Amniotic stem cell (primary cell): ENCODE measurements at regions not wholly inside any gene's neighbourhood (a gene's known extent, or its start where the extent isn't known, plus 50 kb on each side); places are given as distances from the start of the nearest gene placed in this dataset.
"Not testable (repeated sequence)": the region's sequence is repeated elsewhere in the genome, so short reads cannot be mapped to it uniquely, and the experiment has no call there.

Experiments used
- DNase-seq: peaks from one replicate; lab custom pipeline; 2025; lab: John Stamatoyannopoulos, UW

GRCh38 chr4:10816571-10816970 lies 132.0 kb upstream of the CLNK start:
- no peak for DNase-seq

DNA sequence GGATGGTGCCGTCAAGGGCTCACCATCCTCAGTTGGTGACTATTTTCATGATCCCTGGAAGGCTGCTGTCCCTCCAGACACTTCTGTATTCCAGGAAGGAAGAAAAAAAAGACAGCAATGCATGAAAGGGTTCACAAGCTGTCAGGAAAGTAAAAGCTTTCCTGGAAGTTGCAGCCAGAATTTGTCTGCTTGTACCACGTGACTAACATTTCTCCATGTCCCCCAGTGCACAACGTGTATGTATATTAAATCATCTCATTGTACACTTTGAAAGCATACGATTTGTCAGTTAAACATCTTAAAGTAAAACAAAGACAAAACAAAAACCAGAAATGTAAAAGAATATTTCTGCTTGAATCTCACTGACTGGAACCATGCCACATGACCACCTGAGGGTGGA lies 127.4 kb upstream of the CLNK start:
- no peak for DNase-seq

DNA sequence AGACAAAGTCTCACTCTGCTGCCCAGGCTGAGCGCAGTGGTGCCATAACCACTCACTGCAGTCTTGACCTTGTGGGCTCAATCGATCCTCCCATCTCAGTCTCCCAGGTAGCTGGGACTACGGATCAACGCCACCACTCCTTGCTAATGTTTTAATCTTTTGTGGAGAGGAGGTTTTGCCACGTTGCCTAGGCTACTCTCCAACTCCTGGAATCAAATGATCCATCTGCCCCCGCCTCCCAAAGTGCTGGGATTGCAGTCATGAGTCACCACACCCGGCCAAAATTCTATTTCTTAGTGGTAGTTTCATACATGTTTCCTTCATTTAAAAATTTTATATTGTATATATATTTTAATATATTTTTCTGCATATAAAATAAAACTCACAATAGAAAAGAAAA lies 125.8 kb upstream of the CLNK start:
- DNase-seq: no peak

DNA sequence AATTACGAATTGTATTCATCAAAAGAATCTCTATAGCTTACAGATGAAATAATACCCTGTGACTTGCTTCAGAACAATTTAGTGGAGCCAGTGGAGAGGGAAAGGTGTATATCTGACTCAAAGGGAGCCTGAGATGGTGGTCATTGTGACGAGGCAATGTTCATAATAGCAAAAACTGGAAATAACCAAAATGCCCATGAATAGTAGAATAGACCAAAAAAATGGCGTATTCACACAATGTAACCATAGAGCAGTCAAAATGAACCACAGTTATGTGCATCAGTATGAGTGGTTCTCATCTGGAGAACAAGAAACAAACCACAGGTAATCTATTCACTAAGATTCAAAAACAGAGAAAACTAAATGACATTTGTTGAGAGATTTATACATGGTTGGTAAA lies 125.3 kb upstream of the CLNK start:
- no peak for DNase-seq

DNA sequence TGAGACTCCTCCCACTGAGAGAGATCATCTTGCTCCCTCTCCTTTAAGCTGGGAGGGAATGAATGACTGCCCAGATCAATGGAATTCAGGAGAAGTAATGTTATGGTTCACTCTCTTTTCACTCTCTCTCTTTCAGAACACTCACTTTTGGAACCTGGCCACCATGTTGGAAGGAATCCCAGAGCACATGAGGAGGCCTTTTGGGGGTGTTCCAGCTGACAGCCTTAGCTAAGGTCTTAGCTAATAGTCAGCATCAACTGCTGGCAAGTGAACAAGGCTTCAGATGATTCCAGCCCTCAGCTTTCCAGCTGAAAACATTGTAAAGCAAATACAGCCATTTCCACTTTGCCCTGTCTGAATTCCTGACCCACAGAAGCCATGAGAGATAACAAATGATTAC lies 124.0 kb upstream of the CLNK start:
- DNase-seq: no peak

GRCh38 chr4:10806953-10807645 lies 122.5 kb upstream of the CLNK start:
- no peak for DNase-seq

GRCh38 chr4:10803713-10804343 lies 119.3 kb upstream of the CLNK start:
- no peak for DNase-seq

DNA sequence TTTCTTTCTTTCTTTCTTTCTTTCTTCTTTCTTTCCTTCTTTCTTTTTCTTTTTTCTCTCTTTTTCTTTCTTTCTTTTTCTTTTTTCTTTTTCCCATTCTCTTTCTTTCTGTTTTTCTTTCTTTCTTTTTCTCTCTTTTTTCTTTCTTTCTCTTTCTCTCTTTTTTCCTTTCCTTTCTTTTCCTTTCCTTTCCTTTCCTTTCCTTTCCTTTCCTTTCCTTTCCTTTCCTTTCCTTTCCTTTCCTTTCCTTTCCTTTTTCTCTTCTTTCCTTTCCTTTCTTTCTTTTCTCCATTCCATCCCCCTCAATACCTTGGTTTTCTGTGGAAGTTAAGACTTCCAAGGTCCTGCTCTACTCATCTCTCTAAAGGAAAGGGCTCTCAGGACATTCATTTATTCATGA lies 102.8 kb upstream of the CLNK start:
- DNase-seq: no peak

DNA sequence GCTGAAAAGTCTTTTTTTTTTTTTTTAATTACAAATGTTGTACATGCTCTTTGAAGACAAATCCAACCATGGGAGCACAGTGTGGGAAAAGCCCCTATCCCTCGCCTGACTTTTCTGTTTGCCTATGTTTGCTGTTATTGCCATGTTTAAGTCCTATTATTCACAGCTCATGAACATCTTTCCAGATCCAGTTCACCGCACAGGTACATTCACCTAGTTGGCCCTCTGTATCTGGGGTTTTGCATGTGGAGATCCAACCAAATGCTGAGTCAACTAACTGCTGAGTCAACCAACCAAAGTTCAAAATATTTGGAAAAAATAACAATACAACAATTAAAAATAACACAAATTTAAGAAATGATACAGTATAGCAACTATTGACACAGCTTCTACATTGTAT lies 100.1 kb upstream of the CLNK start:
- no peak for DNase-seq

GRCh38 chr4:10783351-10783750 lies 98.8 kb upstream of the CLNK start:
- DNase-seq: peak; percentile 8

- DNase-seq: no peak
Measured at GRCh38 chr4:10781805-10782204, 97.2 kb upstream of the CLNK start.

DNA sequence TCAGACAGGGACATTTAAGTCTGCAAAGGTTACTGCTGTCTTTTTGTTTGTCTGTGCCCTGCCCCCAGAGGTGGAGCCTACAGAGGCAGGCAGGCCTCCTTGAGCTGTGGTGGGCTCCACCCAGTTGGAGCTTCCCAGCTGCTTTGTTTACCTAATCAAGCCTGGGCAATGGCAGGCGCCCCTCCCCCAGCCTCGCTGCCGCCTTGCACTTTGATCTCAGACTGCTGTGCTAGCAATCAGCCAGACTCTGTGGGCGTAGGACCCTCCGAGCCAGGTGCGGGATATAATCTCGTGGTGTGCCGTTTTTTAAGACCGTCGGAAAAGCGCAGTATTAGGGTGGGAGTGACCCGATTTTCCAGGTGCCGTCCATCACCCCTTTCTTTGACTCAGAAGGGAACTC lies 96.2 kb upstream of the CLNK start:
- DNase-seq: not testable (repeated sequence)

- not testable (repeated sequence) for DNase-seq
Measured at GRCh38 chr4:10775132-10775531, 90.6 kb upstream of the CLNK start.

GRCh38 chr4:10773656-10774055 lies 89.1 kb upstream of the CLNK start:
- no peak for DNase-seq

GRCh38 chr4:10773010-10773409 lies 88.4 kb upstream of the CLNK start:
- no peak for DNase-seq

DNA sequence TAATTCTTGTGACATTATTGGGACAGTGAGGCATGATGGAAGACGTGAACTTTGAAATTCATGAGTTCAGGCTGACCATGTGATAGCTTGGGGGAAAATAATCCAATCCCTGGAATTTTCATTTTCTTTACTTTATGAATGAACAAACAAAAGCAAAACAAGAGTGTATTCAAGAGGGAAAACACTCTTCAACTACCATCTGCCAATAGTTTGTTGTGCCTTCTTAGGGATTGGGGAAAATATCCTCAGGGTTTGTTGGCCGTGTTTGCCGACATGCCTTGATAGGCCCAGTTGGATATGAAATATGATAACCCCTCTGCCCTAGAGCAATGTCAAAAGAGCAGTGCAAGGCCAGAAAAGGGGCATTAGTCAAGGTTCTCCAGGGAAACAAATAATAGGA lies 80.8 kb upstream of the CLNK start:
- no peak for DNase-seq

GRCh38 chr4:10762561-10762960 lies 78.0 kb upstream of the CLNK start:
- peak; percentile 29 for DNase-seq

GRCh38 chr4:10761903-10762302 lies 77.3 kb upstream of the CLNK start:
- no peak for DNase-seq

GRCh38 chr4:10760086-10760485 lies 75.5 kb upstream of the CLNK start:
- DNase-seq: no peak

DNA sequence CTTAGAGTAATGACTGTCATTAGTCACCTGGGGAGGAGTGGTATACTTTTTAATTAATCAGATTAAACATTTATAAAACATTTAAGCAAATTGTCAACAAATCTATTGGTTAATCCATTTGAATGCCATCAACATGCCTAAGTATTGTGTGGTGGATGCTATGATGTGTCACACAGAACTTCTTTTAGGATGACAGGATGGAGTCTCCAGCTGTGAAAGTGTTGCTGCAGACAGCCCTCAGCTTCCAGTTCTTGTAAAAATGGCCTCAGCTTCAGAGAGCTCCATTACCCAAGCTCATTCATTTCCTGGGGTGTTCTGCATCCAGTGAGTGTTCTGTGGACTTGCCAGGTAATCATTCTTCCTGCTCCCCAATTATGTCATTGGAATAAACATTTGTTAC lies 74.3 kb upstream of the CLNK start:
- no peak for DNase-seq

DNA sequence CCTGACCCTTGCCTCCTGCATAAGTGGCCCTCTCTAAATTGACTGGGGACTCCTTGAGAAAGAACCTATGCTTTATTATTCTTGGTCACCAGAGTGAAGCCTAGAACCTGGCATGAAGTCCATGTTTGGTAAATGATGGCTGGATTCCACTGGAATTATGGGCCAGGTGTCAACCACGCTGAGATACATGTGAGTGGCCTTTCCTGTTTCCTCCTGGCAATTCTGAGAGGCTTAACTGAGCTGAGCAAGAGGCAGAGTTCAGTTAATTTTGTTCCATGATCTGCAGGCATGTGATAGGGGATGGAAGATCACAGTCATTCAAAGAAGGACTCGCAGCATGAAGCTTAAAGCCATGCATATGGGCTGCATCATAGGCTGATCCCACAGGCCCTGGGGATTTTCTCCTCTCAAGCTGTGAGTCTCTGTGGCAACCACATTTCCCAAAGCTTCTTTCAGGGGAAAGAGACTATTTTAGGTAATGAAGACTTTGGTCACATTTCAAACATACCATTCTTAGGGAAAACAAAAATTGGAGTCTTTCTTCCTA lies 69.4 kb upstream of the CLNK start:
- no peak for DNase-seq

DNA sequence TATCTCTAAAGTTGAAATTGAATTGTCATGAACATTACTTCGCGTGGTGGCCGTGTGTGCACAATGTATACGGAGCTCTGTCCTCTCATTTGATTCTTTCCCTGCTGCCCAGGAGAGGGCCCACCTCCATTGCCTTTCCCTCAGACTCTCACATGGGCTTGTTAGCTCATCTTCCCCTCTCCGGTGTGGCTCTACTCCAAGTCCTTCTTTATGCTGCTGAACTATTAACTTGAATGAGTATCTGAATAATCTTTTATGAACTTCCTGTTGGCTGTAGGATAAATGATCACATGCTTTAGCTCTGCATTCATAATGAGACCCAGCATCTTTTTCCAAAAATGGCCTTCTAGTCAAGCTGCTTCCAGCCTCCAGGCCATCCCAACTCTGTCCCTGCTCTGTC lies 68.8 kb upstream of the CLNK start:
- DNase-seq: no peak

GRCh38 chr4:10750714-10751113 lies 66.1 kb upstream of the CLNK start:
- no peak for DNase-seq

GRCh38 chr4:10747186-10747585 lies 62.6 kb upstream of the CLNK start:
- no peak for DNase-seq
